ENCODE measurements at regions not wholly inside any gene's neighbourhood (a gene's known extent, or its start where the extent isn't known, plus 50 kb on each side); places are given as distances from the start of the nearest gene placed in this dataset.

GRCh38 chr4:97239667-97239997, 903.6 kb downstream of the STPG2 start:
- Histone ChIP-seq H3K4me1 (ENCODE audit: control insufficient read depth, insufficient read depth, low read length) (peaks cover 5% of the 10 kb centered on the region), H3K9ac (ENCODE audit: extremely low read depth, low read length, poor library complexity, severe bottlenecking) (no peak overlapping the region), H3K27me3 (ENCODE audit: control insufficient read depth, insufficient read depth, low read length, poor library complexity, severe bottlenecking) (no peaks in the 10 kb centered on the region), H3K9me3 (ENCODE audit: control insufficient read depth, low read length) (no peaks in the 10 kb centered on the region), H3K27ac (ENCODE audit: low read depth, low read length) (peak overlapping the region; percentile 77), H3K4me3 (ENCODE audit: low read length) (no peak overlapping the region), H3K36me3 (ENCODE audit: control insufficient read depth, insufficient read depth, low read length) (no peaks in the 10 kb centered on the region)
- no peaks in the 10 kb centered on the region for H3K27me3 Mint-ChIP-seq (ENCODE audit: insufficient read depth)
- H3K36me3 Mint-ChIP-seq (ENCODE audit: low read depth), result no peaks in the 10 kb centered on the region
- no peak overlapping the region for H3K27ac Mint-ChIP-seq
- H3K9me3 Mint-ChIP-seq, result no peaks in the 10 kb centered on the region
- H3K4me1 Mint-ChIP-seq, result peaks cover 7% of the 10 kb centered on the region
- no peak for DNase-seq
- H3K4me3 Mint-ChIP-seq, result no peak overlapping the region
- no peak for TF ChIP-seq CTCF (conservative IDR thresholded peaks at IDR 0.05)

GRCh38 chr4:97252615-97253154, 890.6 kb downstream of the STPG2 start:
- H3K27me3 Mint-ChIP-seq (ENCODE audit: insufficient read depth), result no peaks in the 10 kb centered on the region
- no peak overlapping the region for H3K27ac Mint-ChIP-seq
- Histone ChIP-seq H3K36me3 (ENCODE audit: control insufficient read depth, insufficient read depth, low read length) (no peaks in the 10 kb centered on the region), H3K4me1 (ENCODE audit: control insufficient read depth, insufficient read depth, low read length) (no peaks in the 10 kb centered on the region), H3K9ac (ENCODE audit: extremely low read depth, low read length, poor library complexity, severe bottlenecking) (no peak overlapping the region), H3K4me3 (ENCODE audit: low read length) (no peak overlapping the region), H3K27ac (ENCODE audit: low read depth, low read length) (peak overlapping the region; percentile 81), H3K27me3 (ENCODE audit: control insufficient read depth, insufficient read depth, low read length, poor library complexity, severe bottlenecking) (no peaks in the 10 kb centered on the region), H3K9me3 (ENCODE audit: control insufficient read depth, low read length) (no peaks in the 10 kb centered on the region)
- H3K9me3 Mint-ChIP-seq, result peaks cover 11% of the 10 kb centered on the region
- no peak for DNase-seq
- no peaks in the 10 kb centered on the region for H3K4me1 Mint-ChIP-seq
- no peaks in the 10 kb centered on the region for H3K36me3 Mint-ChIP-seq (ENCODE audit: low read depth)
- WGBS, 2 experiments (ENCODE audit: insufficient coverage in 1 of 2, insufficient read length in 1 of 2), result no CpG with 5 or more reads among the region's 1 CpG
- no peak overlapping the region for H3K4me3 Mint-ChIP-seq
- no peak for TF ChIP-seq CTCF (conservative IDR thresholded peaks at IDR 0.05)

GRCh38 chr4:97262769-97263168, 880.5 kb downstream of the STPG2 start:
- H3K27me3 Mint-ChIP-seq (ENCODE audit: insufficient read depth), result no peaks in the 10 kb centered on the region
- Histone ChIP-seq H3K4me3 (ENCODE audit: low read length) (no peak overlapping the region), H3K9ac (ENCODE audit: extremely low read depth, low read length, poor library complexity, severe bottlenecking) (no peak overlapping the region), H3K36me3 (ENCODE audit: control insufficient read depth, insufficient read depth, low read length) (no peaks in the 10 kb centered on the region), H3K4me1 (ENCODE audit: control insufficient read depth, insufficient read depth, low read length) (no peaks in the 10 kb centered on the region), H3K9me3 (ENCODE audit: control insufficient read depth, low read length) (no peaks in the 10 kb centered on the region), H3K27me3 (ENCODE audit: control insufficient read depth, insufficient read depth, low read length, poor library complexity, severe bottlenecking) (no peaks in the 10 kb centered on the region), H3K27ac (ENCODE audit: low read depth, low read length) (no peak overlapping the region)
- H3K9me3 Mint-ChIP-seq, result no peaks in the 10 kb centered on the region
- H3K36me3 Mint-ChIP-seq (ENCODE audit: low read depth), result no peaks in the 10 kb centered on the region
- no peak overlapping the region for H3K4me3 Mint-ChIP-seq
- 93 to 97% methylated on average over 5 to 6 of the region's 6 CpGs for WGBS, 2 experiments (ENCODE audit: insufficient coverage in 1 of 2, insufficient read length in 1 of 2)
- H3K4me1 Mint-ChIP-seq, result no peaks in the 10 kb centered on the region
- DNase-seq, result no peak
- no peak overlapping the region for H3K27ac Mint-ChIP-seq
- TF ChIP-seq CTCF (conservative IDR thresholded peaks at IDR 0.05), result no peak
